ENCODE measurements at regions not wholly inside any gene's neighbourhood (a gene's known extent, or its start where the extent isn't known, plus 50 kb on each side); places are given as distances from the start of the nearest gene placed in this dataset.

GRCh38 chr16:63617990-63618763 lies 1503.7 kb downstream of the CDH11 start:
- no peak for DNase-seq (ENCODE audit: low read depth)

DNA sequence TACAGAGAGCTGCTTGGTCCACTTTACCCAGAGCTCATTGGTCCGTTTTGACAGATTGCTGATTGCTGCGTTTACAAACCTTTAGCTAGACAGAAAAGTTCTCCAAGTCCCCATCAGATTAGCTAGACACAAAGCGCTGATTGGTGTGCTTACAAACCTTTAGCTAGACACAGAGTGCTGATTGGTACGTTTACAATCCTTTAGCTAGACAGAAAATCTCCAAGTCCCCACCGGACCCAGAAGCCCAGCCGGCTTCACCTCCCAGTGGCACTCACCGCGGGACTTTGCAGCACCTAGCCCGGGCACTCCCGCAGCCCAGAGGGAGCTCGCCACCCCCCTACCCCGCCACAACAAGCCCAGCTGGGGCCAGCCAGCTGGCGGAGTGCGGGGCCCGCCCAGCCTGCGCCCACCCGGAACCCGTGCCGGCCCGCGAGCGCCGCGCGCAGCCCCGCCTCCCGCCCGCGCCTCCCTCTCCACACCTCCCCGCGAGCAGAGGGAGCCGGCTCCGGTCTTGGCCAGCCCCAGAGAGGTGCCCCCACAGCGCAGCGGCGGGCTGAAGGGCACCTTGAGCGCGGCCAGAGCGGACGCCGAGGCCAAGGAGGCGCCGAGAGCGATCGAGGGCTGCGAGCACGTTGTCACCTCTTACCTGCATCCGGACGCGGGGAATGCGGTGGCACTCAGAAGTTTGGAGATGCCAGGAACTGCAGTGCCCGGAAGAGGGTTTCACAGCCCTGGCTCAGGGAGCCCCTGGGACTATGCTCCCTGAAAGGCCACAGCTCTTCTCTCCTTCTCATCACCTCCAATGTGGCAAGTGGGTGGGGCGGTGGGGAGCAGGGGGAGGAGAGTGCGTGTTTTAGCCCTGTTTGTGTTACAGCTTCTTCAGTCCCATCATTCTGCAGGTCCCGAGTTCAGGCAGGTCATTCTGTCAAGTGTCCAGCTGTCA lies 1504.5 kb downstream of the CDH11 start:
- no peak for DNase-seq (ENCODE audit: low read depth)

DNA sequence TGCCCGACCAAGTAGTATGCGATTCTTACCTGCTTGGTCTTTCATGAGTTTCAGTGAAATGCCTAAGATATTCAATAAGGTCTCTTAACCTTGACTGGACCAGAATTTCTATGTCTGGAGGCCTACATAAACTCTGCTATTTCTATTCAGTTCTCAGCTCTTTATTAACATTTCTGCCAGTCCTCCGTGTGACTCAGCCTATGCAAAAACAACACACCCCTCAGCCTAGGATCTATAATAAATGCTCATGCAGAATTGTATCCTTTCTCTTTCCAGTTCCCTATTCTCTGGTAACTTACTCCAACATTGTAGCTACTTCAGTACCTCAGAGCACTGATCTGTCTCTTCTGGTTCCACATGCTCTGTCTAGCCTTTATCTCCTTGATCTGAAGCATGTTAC lies 1507.4 kb downstream of the CDH11 start:
- no peak for DNase-seq (ENCODE audit: low read depth)

- DNase-seq (ENCODE audit: low read depth) = no peak
These were observed 1508.2 kb downstream of the CDH11 start for GRCh38 chr16:63613701-63614100.

- DNase-seq (ENCODE audit: low read depth) = no peak
These were observed 1509.2 kb downstream of the CDH11 start for GRCh38 chr16:63612462-63613227.

DNA sequence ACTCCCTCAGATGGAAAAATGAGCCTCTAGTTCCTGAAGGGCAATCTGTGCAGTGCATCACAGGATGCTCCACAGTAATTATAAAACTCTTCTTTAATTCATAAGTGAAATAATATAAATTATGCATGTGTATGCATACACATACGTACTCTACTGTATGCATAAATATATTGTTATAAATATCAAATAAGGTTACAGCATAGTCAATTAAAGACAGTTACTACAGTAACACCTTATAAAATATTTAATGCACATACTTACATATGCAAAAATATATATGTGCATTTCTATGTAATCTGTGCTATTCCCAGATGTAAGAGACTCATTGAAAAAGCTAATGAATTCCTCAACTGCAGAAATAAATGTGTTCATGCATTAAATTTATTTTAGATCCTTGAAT lies 1515.1 kb downstream of the CDH11 start:
- DNase-seq (ENCODE audit: low read depth) = no peak

- no peak for DNase-seq (ENCODE audit: low read depth)
These were observed 1519.5 kb downstream of the CDH11 start for GRCh38 chr16:63602206-63602927.

DNA sequence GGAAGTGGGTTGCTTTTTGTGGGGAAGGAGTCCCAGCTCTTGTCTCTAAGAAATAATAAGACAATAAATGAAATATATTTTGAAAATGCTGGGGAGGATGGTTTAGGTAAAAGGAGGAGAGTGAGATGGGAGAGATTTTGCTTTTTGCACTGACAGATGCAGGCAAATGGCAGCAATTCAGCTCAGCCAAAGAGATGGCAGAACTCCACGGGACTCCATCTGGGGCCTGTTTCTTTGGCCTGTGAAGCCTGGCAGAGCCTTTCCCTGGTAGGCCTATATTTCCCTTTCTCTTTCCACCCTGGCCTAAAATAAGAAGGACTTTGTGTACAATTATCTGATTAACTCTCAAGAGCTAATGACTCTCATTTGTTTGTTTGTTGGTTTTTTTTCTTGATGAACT lies 1525.1 kb downstream of the CDH11 start:
- no peak for DNase-seq (ENCODE audit: low read depth)

DNA sequence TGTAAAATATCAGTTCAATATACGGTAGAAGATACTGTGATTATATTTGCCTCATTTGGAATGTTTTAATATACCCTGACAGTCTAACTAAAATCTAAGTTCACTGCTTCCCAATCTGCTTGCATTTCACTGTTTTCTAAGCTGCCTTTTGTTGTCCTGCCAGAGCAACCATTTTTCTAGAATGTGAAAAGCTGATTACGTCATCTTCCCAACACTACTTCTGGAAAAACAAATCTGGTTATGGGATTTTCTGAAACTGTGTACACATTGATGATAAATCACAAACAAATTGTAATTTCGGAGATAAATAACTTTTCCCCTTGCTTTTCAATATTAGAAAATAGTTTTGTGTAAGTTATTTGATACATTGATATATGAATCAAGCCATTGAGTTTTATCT lies 1529.0 kb downstream of the CDH11 start:
- no peak for DNase-seq (ENCODE audit: low read depth)

GRCh38 chr16:63581570-63581969 lies 1540.3 kb downstream of the CDH11 start:
- no peak for DNase-seq (ENCODE audit: low read depth)

DNA sequence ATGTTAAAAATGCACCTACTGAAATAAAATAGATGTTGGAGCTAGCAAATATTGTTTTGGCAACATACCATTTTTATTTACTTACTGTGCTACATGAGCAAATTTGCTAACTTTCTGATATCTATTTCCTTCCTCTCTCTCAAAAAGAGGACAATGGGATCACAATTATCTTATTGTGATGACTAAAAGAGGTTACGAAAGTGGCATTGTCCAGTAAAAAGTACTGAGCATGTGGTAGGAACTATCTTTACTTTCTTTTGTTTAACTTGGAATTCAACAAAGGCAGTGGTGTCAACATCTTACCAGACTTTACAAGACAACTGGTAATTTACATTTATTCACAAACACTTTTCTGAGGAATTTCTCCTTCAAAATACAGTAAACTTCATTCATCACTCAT lies 1542.6 kb upstream of the CDH8 start:
- DNase-seq (ENCODE audit: low read depth) = no peak

DNA sequence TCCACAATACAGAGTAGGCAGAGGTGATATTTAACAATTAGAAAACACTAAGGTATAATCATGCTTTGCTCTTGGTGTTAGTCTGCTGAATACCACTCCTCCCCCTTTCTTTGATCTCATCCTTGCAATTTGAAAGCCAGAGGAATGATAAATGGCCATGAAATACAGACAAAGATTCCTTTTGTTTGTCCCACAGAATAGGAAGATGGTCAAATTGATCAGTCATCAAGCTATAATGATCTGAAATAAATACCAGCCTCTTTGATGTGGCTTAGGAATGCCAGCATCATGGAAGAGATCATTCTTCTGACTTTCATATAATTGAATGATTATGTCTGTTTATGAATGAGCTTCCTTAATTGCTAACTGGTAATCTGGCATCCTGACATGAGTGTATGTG lies 1541.7 kb upstream of the CDH8 start:
- no peak for DNase-seq (ENCODE audit: low read depth)

- no peak for DNase-seq (ENCODE audit: low read depth)
These were observed 1538.8 kb upstream of the CDH8 start for GRCh38 chr16:63575041-63575440.

DNA sequence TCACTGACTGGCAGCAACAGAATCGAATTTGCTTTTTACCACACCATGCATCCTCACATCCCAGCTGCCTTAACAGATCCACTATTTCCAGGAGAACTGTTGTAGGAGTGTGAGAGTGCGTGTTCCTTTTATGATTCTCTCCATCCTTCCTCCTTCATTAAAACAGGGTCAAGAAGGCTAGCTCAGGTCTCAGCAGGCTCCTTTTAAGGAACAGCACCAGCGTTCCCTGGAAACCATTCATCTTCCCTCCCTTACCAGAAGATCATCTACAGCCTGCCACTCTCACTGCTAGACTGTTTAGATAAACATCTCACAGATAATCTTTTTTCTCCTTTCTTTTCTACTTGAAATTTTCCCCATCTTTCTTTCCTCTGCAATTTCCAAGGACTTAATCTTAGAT lies 1531.9 kb upstream of the CDH8 start:
- DNase-seq (ENCODE audit: low read depth) = no peak

GRCh38 chr16:63563819-63564505 lies 1527.7 kb upstream of the CDH8 start:
- no peak for DNase-seq (ENCODE audit: low read depth)

GRCh38 chr16:63553980-63554379 lies 1517.7 kb upstream of the CDH8 start:
- DNase-seq (ENCODE audit: low read depth) = no peak

- DNase-seq (ENCODE audit: low read depth) = no peak
These were observed 1503.0 kb upstream of the CDH8 start for GRCh38 chr16:63539276-63539675.

DNA sequence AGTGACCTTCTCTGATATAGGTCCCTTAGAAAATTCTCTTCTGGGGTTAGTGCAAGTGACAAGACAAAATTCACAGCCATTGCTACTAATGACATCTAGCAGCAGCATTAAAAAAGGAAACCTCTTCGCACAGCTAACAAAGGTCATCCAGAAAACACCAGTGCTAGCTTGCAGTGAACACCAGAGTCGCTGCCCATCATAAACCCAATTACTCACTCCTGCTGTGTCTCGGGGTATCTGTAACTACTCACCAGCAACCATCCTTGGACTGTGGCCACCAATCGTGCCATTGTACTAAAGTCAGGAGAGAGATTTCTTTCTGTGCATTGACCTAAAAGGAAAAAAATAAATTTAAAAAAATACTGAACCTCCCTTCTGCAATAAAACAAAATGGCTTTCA lies 1494.7 kb upstream of the CDH8 start:
- DNase-seq (ENCODE audit: low read depth) = no peak

DNA sequence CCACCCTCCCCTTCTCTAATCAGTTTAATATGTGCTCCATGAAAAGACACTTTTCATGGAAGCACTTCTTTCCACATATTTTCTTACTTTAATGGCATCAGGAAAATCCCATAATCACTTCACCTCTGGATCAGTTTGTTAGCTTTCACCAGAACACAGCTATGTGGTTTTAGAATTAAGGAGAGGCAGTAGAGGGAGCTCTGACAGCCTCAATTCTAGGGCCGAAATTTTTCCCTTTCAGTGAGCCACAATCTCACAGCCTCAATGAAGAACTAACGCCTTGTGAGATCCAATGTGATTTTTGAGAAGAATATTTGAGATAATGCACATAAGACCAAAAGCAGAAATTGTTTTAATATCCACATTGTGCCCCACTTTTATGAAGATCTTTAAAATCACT lies 1494.0 kb upstream of the CDH8 start:
- no peak for DNase-seq (ENCODE audit: low read depth)

DNA sequence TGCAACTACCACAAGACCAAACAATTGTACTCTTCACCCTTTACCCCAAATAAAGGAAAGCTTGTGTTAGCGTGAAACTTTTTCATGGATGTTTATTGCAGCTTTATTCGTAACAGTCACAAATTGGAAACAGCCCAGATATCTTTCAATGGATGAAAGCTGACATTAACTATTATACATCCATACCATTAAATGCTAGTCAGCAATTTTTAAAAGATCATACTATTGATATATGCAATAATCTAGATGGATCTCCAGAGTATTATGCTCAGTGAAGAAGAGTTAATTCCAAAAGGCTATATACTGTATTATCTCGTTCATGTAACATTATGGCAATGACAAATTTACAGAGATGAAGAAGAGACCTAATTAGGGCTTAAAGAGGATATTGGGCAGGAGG lies 1491.2 kb upstream of the CDH8 start:
- DNase-seq (ENCODE audit: low read depth) = no peak

GRCh38 chr16:63516394-63516793 lies 1480.2 kb upstream of the CDH8 start:
- no peak for DNase-seq (ENCODE audit: low read depth)

Data from HS-5 (cell line).